Astrocyte (in vitro differentiated cells and primary cell): ENCODE measurements at regions not wholly inside any gene's neighbourhood (a gene's known extent, or its start where the extent isn't known, plus 50 kb on each side); places are given as distances from the start of the nearest gene placed in this dataset.

Experiments
- DNase-seq: peaks from one replicate; pipeline ENCODE4 v3.0.0-alpha.2; 2010; ENCODE audit warnings: low read depth
- FAIRE-seq: peaks from 2 replicates; lab custom pipeline; 2011; peaks lifted over from hg19 to GRCh38; lab: Jason Lieb, UNC
- H2AFZ ChIP-seq: 2 replicates; pipeline ENCODE4 v1.6.0; 2012; ENCODE audit warnings: low read depth, low read length, inconsistent platforms
- H3K27ac ChIP-seq: 2 replicates; pipeline ENCODE4 v1.5.1; 2011; ENCODE audit warnings: low read depth, low read length, inconsistent platforms
- H3K27me3 ChIP-seq: 2 replicates; pipeline ENCODE4 v1.6.0; 2011; ENCODE audit warnings: low read length, inconsistent platforms; ENCODE audit not compliant: insufficient read depth
- H3K36me3 ChIP-seq: 2 replicates; pipeline ENCODE4 v1.5.1; 2011; ENCODE audit warnings: low read length, inconsistent platforms; ENCODE audit not compliant: insufficient read depth
- H3K4me1 ChIP-seq: 2 replicates; pipeline ENCODE4 v1.5.1; 2011; ENCODE audit warnings: low read length, inconsistent platforms; ENCODE audit not compliant: insufficient read depth
- H3K4me2 ChIP-seq: 2 replicates; pipeline ENCODE4 v1.6.0; 2012; ENCODE audit warnings: low read length, inconsistent platforms
- H3K4me3 ChIP-seq: 2 replicates; pipeline ENCODE4 v1.5.1; 2011; ENCODE audit warnings: low read depth, mild to moderate bottlenecking, low read length, inconsistent platforms; ENCODE audit not compliant: insufficient read depth
- H3K79me2 ChIP-seq: 2 replicates; pipeline ENCODE4 v1.6.0; 2012; ENCODE audit warnings: mild to moderate bottlenecking, low read length, inconsistent platforms; ENCODE audit not compliant: insufficient read depth
- H3K9ac ChIP-seq: 2 replicates; pipeline ENCODE4 v1.6.0; 2012; ENCODE audit warnings: mild to moderate bottlenecking, low read length, inconsistent platforms
- H3K9me3 ChIP-seq: 2 replicates; pipeline ENCODE4 v1.5.1; 2012; ENCODE audit warnings: low read depth, mild to moderate bottlenecking, low read length, inconsistent platforms; ENCODE audit not compliant: insufficient read depth
- H4K20me1 ChIP-seq: 2 replicates; pipeline ENCODE4 v1.6.0; 2012; ENCODE audit warnings: low read length, inconsistent platforms; ENCODE audit not compliant: insufficient read depth
- H3K27ac Mint-ChIP-seq: one replicate; pipeline ENCODE4 v1.8.0; 2021; ENCODE audit warnings: mild to moderate bottlenecking, mixed read lengths; ENCODE audit not compliant: unreplicated experiment
- H3K27me3 Mint-ChIP-seq: one replicate; pipeline ENCODE4 v1.8.0; 2021; ENCODE audit warnings: low read depth, mixed read lengths; ENCODE audit not compliant: unreplicated experiment
- H3K36me3 Mint-ChIP-seq: one replicate; pipeline ENCODE4 v1.8.0; 2021; ENCODE audit warnings: low read depth, mixed read lengths; ENCODE audit not compliant: unreplicated experiment
- H3K4me1 Mint-ChIP-seq: one replicate; pipeline ENCODE4 v1.8.0; 2021; ENCODE audit warnings: low read depth, mixed read lengths; ENCODE audit not compliant: unreplicated experiment
- H3K4me3 Mint-ChIP-seq: one replicate; pipeline ENCODE4 v1.8.0; 2021; ENCODE audit warnings: mild to moderate bottlenecking, moderate library complexity, mixed read lengths; ENCODE audit not compliant: unreplicated experiment
- H3K9me3 Mint-ChIP-seq: one replicate; pipeline ENCODE4 v1.8.0; 2021; ENCODE audit warnings: mild to moderate bottlenecking, mixed read lengths; ENCODE audit not compliant: unreplicated experiment
- EZH2 ChIP-seq: IDR thresholded peaks from 2 replicates; pipeline ENCODE4 v1.6.1; 2012; ENCODE audit warnings: mild to moderate bottlenecking, low read length, inconsistent platforms; ENCODE audit not compliant: insufficient read depth
- TF ChIP-seq, protein P1 (sequence below): IDR thresholded peaks from 2 replicates; pipeline ENCODE4 v1.5.1; 2011; ENCODE audit warnings: low read depth, mild to moderate bottlenecking, inconsistent platforms, low read length, moderate library complexity; ENCODE audit not compliant: insufficient read depth

DNA sequence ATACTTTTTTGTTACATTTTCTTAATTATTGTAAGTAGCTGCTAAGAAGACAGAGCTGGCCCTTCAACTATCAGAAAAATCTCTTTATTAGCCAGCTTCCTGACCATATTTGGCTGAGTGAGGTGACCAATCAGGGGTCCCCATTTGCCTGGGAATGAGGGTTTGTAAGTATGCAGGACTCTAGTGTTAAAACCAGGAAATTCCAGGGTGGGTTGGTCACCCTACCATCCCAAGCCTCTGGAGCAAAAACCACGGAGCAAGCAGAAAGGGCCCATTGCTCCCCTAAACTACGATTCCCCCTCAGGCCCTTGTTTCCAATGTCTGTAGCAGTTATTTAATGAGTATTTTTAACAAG is 165.6 kb upstream of the NCKAP5 start:
- no peaks in the 10 kb centered on the region for H3K79me2 ChIP-seq
- H3K9me3 Mint-ChIP-seq: peaks cover 6% of the 10 kb centered on the region
- peak overlapping the region; percentile 2 for H3K9ac ChIP-seq
- no peak overlapping the region for H3K4me3 Mint-ChIP-seq
- no peaks in the 10 kb centered on the region for H3K27me3 Mint-ChIP-seq
- H4K20me1 ChIP-seq: no peaks in the 10 kb centered on the region
- H3K9me3 ChIP-seq: no peaks in the 10 kb centered on the region
- H3K4me3 ChIP-seq: no peak overlapping the region
- H3K4me1 Mint-ChIP-seq: peaks cover 24% of the 10 kb centered on the region
- H2AFZ ChIP-seq: peak overlapping the region; percentile 20
- no peaks in the 10 kb centered on the region for H3K36me3 ChIP-seq
- peaks cover 25% of the 10 kb centered on the region for H3K4me1 ChIP-seq
- H3K36me3 Mint-ChIP-seq: no peaks in the 10 kb centered on the region
- peak overlapping the region; percentile 4 for H3K4me2 ChIP-seq
- H3K27me3 ChIP-seq: no peaks in the 10 kb centered on the region
- TF ChIP-seq, protein P1, sequence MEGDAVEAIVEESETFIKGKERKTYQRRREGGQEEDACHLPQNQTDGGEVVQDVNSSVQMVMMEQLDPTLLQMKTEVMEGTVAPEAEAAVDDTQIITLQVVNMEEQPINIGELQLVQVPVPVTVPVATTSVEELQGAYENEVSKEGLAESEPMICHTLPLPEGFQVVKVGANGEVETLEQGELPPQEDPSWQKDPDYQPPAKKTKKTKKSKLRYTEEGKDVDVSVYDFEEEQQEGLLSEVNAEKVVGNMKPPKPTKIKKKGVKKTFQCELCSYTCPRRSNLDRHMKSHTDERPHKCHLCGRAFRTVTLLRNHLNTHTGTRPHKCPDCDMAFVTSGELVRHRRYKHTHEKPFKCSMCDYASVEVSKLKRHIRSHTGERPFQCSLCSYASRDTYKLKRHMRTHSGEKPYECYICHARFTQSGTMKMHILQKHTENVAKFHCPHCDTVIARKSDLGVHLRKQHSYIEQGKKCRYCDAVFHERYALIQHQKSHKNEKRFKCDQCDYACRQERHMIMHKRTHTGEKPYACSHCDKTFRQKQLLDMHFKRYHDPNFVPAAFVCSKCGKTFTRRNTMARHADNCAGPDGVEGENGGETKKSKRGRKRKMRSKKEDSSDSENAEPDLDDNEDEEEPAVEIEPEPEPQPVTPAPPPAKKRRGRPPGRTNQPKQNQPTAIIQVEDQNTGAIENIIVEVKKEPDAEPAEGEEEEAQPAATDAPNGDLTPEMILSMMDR: no peak
- TF ChIP-seq EZH2: no peak
- FAIRE-seq (no peak), DNase-seq (peak; percentile 88)
- H3K27ac Mint-ChIP-seq: peak overlapping the region; percentile 97
- H3K27ac ChIP-seq: peak overlapping the region; percentile 45

DNA sequence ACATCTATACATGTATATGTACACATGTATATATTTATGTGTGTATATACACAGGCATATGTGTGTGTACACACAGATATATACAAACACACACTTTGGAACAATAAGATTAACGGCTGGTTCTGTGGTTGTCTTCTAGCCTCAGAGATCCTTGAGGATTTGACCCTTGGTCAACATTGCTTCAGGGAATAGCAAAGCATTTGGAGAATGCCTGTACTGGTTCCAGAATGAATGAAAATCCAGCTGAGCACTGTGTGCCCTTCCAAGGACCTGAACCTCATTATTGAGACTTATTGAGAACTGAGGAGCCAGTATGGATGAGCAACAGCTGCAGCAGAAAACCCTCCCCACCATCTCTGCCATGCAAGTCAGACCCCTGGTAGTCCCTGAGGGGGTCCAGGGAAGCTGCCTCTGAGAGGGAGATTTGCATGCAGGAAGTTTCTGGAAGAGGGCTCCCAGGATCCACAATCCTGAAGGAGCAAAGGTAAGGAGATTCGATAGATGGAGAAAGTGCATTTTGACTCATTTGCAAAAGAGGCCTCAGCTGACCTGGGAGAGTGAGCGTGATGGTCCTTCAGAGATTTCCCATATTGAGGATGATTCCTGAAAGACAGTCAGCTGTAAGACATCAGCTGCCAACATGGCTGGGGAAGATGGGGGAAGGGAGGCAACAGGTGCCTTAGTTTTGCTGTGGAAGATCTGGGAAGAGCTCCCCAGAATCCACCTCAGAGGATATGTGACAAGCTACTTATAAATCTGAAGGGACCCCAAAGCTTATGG is 166.6 kb upstream of the NCKAP5 start:
- Mint-ChIP-seq H3K27ac (peak overlapping the region; percentile 97), H3K9me3 (peaks cover 6% of the 10 kb centered on the region), H3K4me3 (no peak overlapping the region), H3K36me3 (no peaks in the 10 kb centered on the region), H3K27me3 (no peaks in the 10 kb centered on the region), H3K4me1 (peaks cover 24% of the 10 kb centered on the region)
- H3K4me3 ChIP-seq: no peak overlapping the region
- H2AFZ ChIP-seq: no peak overlapping the region
- H3K27ac ChIP-seq: no peak overlapping the region
- no peaks in the 10 kb centered on the region for H3K9me3 ChIP-seq
- H3K4me2 ChIP-seq: no peak overlapping the region
- TF ChIP-seq, protein P1: no peak
- no peak for TF ChIP-seq EZH2
- FAIRE-seq (no peak), DNase-seq (peak; percentile 60)
- H4K20me1 ChIP-seq: no peaks in the 10 kb centered on the region
- peaks cover 25% of the 10 kb centered on the region for H3K4me1 ChIP-seq
- no peaks in the 10 kb centered on the region for H3K36me3 ChIP-seq
- H3K79me2 ChIP-seq: no peaks in the 10 kb centered on the region
- no peak overlapping the region for H3K9ac ChIP-seq
- no peaks in the 10 kb centered on the region for H3K27me3 ChIP-seq

DNA sequence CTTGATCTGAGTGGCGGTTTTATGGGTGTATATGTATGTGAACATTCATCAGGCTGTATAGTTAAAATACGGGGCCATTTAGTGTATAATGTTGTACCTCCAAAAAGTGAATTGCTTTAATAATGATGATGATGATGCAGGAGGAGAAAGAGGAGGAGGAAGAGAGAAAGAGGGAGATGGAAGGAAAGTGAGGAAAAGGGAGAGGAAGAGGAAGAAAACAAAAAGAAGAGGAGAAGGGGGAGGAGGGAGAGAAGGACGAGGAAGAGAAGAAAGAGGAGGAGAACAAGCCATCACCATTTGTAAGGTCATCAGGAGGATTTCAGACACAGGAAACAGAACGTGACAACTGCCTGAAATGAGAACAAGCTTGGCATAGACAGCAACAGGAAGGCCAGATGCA is 168.4 kb upstream of the NCKAP5 start:
- no peak overlapping the region for H3K27ac ChIP-seq
- H3K4me3 Mint-ChIP-seq: no peak overlapping the region
- FAIRE-seq: no peak

More for the DNA sequence above, 168.4 kb upstream of the NCKAP5 start:
- Mint-ChIP-seq H3K27ac (no peak overlapping the region), H3K9me3 (peaks cover 5% of the 10 kb centered on the region), H3K36me3 (no peaks in the 10 kb centered on the region), H3K4me1 (peaks cover 24% of the 10 kb centered on the region), H3K27me3 (no peaks in the 10 kb centered on the region)
- no peak for DNase-seq
- no peak overlapping the region for H3K4me3 ChIP-seq
- no peak overlapping the region for H2AFZ ChIP-seq
- H3K4me1 ChIP-seq: peaks cover 25% of the 10 kb centered on the region
- TF ChIP-seq EZH2: no peak
- TF ChIP-seq, protein P1: no peak
- H3K79me2 ChIP-seq: no peaks in the 10 kb centered on the region
- H3K9ac ChIP-seq: no peak overlapping the region
- no peaks in the 10 kb centered on the region for H3K27me3 ChIP-seq
- no peaks in the 10 kb centered on the region for H3K9me3 ChIP-seq
- no peak overlapping the region for H3K4me2 ChIP-seq
- H4K20me1 ChIP-seq: no peaks in the 10 kb centered on the region
- H3K36me3 ChIP-seq: no peaks in the 10 kb centered on the region
